NT2/D1 (cell line): ENCODE measurements at regions not wholly inside any gene's neighbourhood (a gene's known extent, or its start where the extent isn't known, plus 50 kb on each side); places are given as distances from the start of the nearest gene placed in this dataset.
"Not testable (repeated sequence)": the region's sequence is repeated elsewhere in the genome, so short reads cannot be mapped to it uniquely, and the experiment has no call there.

Experiments used
- SUZ12 ChIP-seq: IDR thresholded peaks from 2 replicates; pipeline ENCODE4 v1.6.1; 2011; ENCODE audit not compliant: insufficient read length, insufficient read depth; ENCODE audit errors: extremely low read depth
- YY1 ChIP-seq: IDR thresholded peaks from 2 replicates; pipeline ENCODE4 v1.6.1; 2011; ENCODE audit not compliant: insufficient read length, insufficient read depth

GRCh38 chr2:236381253-236381652, 117.0 kb upstream of the ASB18 start:
- not testable (repeated sequence) for TF ChIP-seq YY1, SUZ12
